NCI-H2196 (cell line): ENCODE measurements at regions not wholly inside any gene's neighbourhood (a gene's known extent, or its start where the extent isn't known, plus 50 kb on each side); places are given as distances from the start of the nearest gene placed in this dataset.
"Not testable (repeated sequence)": the region's sequence is repeated elsewhere in the genome, so short reads cannot be mapped to it uniquely, and the experiment has no call there.

Experiments
- DNase-seq: peaks from one replicate; lab custom pipeline; 2025; ENCODE audit not compliant: unreplicated experiment; lab: John Stamatoyannopoulos, UW

- not testable (repeated sequence) for DNase-seq
Measured at GRCh38 chr7:3159926-3160325, 116.3 kb upstream of the CARD11 start.

DNA sequence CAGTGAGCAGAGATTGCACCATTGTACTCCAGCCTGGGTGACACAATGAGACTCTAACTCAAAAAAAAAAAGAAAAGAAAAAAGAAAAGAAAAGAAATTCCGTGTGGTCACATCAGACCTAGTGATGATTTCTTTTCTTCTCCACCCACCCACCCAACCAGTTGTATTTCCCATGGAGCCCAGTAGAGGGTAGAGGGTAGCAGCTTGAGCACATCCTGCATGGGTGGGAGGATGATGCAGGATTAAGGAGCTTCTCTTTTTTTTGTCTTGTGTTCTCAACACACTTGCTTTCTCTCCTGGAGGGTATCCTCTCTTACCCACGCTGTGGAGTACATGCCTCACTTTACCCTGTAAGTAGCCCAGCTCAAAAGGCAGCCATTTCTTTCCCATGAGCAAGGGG, 118.6 kb upstream of the CARD11 start:
- no peak for DNase-seq

- not testable (repeated sequence) for DNase-seq
Measured at GRCh38 chr7:3162798-3163197, 119.1 kb upstream of the CARD11 start.

DNA sequence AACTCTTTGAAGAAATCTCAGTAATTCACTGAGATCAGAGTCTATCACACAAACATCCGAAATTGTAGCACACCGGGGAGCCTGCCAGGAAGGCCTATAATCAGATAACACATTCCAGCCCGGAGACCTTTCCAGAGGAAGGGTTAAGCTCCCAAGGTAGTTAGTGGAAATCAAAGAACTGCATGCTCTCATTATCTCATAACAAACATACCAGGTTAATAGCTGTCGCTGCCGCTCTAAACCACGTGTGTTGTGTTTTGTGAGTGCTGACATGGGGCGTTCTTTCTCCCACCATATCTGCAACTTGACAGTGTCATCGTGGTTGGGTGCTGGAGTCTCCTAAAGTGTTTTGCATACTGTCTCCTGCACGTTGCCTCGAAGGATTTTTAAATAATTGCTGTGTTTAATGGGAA, 120.7 kb upstream of the CARD11 start:
- DNase-seq, result no peak

DNA sequence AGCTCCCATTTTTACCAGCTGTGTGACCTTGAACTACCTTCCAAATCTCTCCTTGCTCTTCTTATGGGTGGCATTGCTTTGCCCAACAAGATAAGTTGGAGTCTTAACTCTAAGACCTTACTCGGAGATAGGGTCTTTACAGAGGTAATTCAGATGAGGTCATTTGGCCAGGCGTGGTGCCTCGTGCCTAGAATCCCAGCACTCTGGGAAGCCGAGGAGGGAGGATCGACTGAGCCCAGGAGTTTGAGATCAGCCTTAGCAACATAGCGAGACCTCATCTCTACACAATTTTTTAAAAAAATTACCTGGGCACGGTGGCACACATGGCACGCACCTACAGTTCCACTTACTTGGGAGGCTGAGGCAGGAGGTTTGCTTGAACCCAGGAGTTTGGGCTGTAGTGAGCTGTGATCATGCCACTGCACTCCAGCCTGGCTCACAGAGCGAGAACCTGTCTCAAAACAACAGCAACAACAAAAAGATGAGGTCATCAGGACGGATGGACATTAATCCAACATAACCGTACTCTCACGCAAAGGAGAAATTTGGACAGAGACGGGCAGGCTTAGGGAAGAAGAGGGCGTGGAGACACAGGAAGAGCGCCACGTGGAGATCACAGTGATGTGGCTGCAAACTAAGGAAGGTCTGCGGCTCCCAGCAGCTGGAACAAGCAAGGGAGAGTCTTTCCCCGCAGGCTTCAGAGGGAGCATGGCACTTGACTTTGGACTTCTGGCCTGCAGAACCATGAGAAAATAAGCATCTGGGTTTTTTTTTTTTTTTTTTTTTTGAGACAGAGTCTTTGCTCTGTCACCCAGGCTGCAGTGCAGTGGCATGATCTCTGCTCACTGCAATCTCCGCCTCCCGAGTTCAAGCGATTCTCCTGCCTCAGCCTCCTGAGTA, 122.3 kb upstream of the CARD11 start:
- no peak for DNase-seq

DNA sequence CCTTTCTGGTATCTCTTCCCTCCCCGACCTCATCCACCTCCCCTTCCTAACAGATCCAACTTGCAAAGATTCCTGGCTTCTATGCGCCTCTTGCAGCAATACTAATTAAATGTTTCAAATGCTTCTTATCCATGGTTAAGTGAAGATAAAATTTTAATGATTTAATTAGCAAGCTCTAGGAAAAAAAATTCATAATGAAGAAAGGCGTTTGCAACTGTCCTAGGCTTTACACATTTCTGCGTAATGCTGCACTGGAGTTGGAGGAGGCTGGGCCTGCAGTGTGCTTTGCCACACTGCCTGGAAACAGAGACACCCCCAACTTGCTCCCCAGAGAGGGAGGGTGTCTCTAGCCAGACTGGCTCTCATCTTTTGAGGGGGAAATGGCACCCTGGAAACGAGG, 123.9 kb upstream of the CARD11 start:
- DNase-seq, result no peak

DNA sequence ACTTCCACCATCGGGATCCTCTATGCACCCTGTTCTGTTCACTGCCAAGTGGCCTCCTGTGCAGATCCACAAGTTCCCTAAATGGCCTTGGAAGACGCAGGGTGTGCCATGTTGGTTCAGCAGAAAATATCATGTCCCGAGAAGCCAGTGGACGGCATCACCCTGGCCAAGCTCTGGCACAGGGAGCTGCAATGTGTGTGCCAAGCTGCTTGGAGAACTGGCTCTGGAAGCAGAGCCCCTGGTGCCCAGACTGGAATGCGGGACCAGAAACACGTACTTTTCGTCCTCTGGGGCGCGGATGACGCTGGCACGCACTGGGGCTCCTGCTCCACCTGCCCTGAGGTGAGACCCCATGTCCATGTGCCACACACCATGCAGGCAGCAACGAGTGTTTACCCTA, 124.7 kb upstream of the CARD11 start:
- DNase-seq, result no peak

DNA sequence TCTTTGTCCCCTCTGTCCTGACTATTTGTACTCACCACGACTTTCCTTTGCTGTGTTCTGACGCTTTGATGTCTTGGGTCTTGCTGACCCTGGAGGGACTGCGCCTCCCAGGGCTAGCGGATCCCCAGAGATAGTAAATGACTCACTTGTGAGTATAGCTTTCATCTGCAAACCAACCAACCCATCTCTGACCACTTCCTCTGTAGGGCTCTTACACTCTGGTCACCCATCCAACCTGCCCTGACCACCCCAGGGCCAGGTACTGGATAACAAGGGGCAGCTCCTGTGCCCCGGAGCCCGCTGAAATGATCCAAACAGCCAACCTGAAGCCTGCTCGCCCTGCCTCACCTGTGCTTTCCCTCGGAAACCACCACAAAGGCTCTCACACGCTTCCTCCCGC, 125.2 kb upstream of the CARD11 start:
- DNase-seq, result no peak

GRCh38 chr7:3172768-3173280, 128.2 kb upstream of the SDK1 start:
- no peak for DNase-seq

DNA sequence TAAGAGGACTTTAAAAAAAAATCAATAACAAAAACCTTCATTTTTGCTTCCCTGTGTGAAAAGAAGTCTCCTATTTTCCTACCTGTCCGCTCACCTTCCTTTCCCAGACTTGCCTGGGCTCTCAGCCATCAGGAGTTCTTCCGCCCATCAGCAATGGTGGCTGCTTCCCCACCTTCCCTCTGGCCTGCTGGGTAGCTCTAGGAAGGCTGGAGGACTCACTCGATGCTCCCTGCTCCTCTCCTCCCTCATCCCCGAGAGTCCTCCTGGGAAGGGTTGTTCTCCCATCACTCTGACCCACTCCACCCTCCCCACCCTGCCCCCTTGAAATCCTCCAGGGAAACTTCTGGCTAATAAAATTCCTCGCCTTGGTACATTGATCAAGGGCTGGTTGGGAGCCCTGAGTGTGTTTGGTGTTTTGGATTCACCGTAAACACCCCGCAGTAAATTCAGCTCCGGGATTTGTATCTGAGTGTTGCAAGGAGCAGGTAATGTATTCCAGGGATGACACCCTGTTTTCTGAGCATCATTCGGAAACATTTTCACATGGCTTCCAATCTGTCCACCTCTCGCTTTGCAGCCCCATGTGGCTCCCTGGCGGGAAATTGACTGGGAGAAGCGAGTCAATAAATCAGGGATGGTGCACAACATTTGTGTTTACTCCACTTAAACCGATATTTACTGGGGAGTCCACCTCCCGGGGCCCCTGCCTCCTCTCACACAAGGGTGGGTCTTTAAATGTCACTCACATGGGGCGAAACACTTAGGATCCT, 126.4 kb upstream of the SDK1 start:
- DNase-seq, result no peak

- DNase-seq, result no peak
Measured at GRCh38 chr7:3175285-3175902, 125.7 kb upstream of the SDK1 start.

DNA sequence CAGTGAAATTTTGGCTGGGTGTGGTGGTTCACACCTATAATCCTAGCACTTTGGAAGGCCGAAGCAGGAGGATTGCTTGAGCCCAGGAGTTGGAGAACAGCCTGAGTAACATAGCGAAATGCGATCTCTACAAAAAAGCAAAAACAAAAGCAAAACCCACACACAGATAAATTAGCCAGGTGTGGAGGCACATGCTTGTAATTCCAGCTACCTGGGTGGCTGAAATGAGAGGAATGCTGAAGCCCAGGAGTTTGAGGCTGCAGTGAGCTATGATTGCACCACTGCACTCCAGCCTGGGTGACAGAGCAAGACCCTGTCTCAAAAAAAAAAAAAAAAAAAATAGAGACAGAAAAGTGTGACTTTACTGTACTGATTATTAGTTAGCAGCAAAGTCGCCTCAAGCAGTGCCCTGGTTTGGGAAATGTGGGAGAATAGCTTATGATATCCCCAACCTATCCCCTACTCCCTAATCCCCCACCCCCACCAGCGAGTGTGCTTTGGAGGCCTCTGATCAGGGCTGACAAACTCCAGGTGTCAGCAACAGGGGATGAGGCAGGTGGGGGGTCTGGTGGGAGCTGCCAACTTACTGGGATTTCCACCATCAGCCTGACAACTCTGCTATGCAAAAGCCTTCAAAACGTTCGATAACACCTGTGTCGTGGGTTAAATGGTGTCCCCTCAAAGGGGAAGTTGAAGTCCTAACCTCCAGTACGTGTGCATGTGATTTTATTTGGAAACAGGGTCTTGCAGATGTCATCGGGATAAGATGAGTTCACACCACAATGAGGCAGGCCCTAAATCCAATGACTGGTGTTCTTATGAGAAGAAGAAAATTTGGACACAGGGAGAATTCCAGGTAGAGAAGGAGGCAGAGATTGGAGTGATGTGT, 124.7 kb upstream of the SDK1 start:
- DNase-seq, result no peak

- no peak for DNase-seq
Measured at GRCh38 chr7:3177271-3177670, 123.8 kb upstream of the SDK1 start.

GRCh38 chr7:3179456-3179855, 121.6 kb upstream of the SDK1 start:
- no peak for DNase-seq

GRCh38 chr7:3180604-3181003, 120.4 kb upstream of the SDK1 start:
- no peak for DNase-seq

GRCh38 chr7:3182055-3182454, 119.0 kb upstream of the SDK1 start:
- DNase-seq, result not testable (repeated sequence)

- no peak for DNase-seq
Measured at GRCh38 chr7:3187444-3188040, 113.5 kb upstream of the SDK1 start.

- DNase-seq, result no peak
Measured at GRCh38 chr7:3188946-3189345, 112.1 kb upstream of the SDK1 start.

DNA sequence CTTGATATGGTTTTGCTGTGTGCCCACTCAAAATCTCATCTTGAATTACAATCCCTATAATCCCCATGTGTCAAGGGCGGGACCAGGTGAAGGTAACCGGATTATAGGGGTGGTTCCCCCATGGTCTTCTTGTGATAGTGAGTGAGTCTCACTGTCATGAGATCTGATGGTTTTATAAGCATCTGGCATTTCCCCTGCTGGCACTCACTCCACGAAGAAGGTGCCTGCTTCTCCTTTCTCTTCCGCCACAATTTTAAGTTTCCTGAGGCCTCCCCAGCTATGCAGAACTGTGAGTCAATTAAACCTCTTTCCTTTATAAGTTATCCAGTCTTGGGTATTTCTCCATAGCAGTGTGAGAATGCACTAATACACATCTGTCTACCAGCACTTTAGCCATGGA, 109.5 kb upstream of the SDK1 start:
- DNase-seq, result no peak

DNA sequence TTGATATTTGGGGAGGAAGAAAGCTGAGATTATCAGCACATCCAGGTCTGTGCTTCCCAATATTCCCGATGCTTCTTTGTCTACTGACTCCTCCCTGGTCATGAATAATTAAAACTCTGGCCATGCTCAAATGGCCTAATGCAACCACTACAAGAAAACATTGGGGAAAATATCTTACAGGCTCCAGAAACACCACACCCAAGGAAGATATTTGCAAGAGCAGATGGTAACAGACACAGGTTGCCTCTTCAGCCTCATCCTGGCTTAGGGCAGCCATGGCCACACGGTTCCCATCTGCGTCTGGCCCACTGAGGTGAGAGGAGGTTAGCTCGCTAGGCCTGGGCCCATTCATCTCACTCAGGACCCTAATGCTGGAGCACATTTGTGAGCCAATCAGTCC, 108.4 kb upstream of the SDK1 start:
- DNase-seq, result no peak
